KMS-11 (cell line): ENCODE measurements at regions not wholly inside any gene's neighbourhood (a gene's known extent, or its start where the extent isn't known, plus 50 kb on each side); places are given as distances from the start of the nearest gene placed in this dataset.

ENCODE experiments used
- H2AFZ ChIP-seq: fragments of 200-600 bp; sonication (generic); 2 replicates; pipeline ENCODE4 v1.6.1; 2016; ENCODE audit warnings: antibody characterized with exemption, mixed run types, low read depth
- H3K27ac ChIP-seq: fragments of 200-600 bp; sonication (generic); 2 replicates; pipeline ENCODE4 v1.6.1; 2016; ENCODE audit warnings: mild to moderate bottlenecking, mixed run types
- H3K27me3 ChIP-seq: fragments of 200-600 bp; sonication (generic); 2 replicates; pipeline ENCODE4 v1.6.1; 2017; ENCODE audit warnings: mild to moderate bottlenecking, low read depth, mixed run types, moderate library complexity; ENCODE audit not compliant: insufficient read depth
- H3K36me3 ChIP-seq: fragments of 200-600 bp; sonication (generic); 2 replicates; pipeline ENCODE4 v1.6.1; 2017; ENCODE audit warnings: mild to moderate bottlenecking, mixed run types; ENCODE audit not compliant: insufficient read depth
- H3K4me1 ChIP-seq: fragments of 200-600 bp; sonication (generic); 2 replicates; pipeline ENCODE4 v1.6.1; 2016; ENCODE audit warnings: mild to moderate bottlenecking, low read depth, mixed run types; ENCODE audit not compliant: poor library complexity, severe bottlenecking
- H3K4me2 ChIP-seq: fragments of 200-600 bp; sonication (generic); 2 replicates; pipeline ENCODE4 v1.7.0; 2016; ENCODE audit warnings: mild to moderate bottlenecking, mixed run types
- H3K4me3 ChIP-seq: fragments of 200-600 bp; sonication (generic); IDR thresholded peaks from 2 replicates; pipeline ENCODE4 v1.6.1; 2017; ENCODE audit warnings: low read depth, low read length, mixed read lengths; ENCODE audit not compliant: insufficient read depth
- H3K79me2 ChIP-seq: fragments of 200-600 bp; sonication (generic); 2 replicates; pipeline ENCODE4 v1.6.1; 2016; ENCODE audit warnings: low read depth, mixed run types; ENCODE audit not compliant: insufficient read depth
- H3K9ac ChIP-seq: fragments of 200-600 bp; sonication (generic); 2 replicates; pipeline ENCODE4 v1.6.1; 2016; ENCODE audit warnings: mild to moderate bottlenecking, mixed run types
- H4K20me1 ChIP-seq: fragments of 200-600 bp; sonication (generic); 2 replicates; pipeline ENCODE4 v1.6.1; 2016; ENCODE audit warnings: mild to moderate bottlenecking, mixed run types; ENCODE audit not compliant: insufficient read depth
- TF ChIP-seq, protein P1 (sequence below): fragments of 200-600 bp; sonication (generic); conservative IDR thresholded peaks from 2 replicates; pipeline ENCODE4 v1.6.1; 2017; ENCODE audit warnings: low read depth, mild to moderate bottlenecking, antibody characterized with exemption, low read length, moderate library complexity, mixed read lengths

DNA sequence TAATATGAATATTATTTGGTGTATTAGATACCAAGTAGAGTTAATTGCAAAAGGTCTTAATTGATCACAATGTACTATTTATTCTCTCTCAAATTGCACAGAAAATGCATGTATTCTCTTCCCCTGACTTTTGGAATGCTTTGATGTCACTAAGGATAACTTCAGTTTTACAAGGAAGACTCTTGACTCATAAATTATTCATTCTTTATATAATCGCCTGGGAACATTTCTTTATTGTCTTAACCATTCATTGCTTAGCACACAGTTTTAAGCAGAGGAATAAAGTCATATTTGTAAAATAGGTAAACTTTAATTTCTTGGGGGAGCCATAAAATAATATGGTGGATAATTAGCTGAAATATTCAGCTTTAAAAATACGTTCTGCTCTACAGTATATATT lies 306.0 kb upstream of the TMEM229A start:
- no peaks in the 10 kb centered on the region for H3K79me2 ChIP-seq

DNA sequence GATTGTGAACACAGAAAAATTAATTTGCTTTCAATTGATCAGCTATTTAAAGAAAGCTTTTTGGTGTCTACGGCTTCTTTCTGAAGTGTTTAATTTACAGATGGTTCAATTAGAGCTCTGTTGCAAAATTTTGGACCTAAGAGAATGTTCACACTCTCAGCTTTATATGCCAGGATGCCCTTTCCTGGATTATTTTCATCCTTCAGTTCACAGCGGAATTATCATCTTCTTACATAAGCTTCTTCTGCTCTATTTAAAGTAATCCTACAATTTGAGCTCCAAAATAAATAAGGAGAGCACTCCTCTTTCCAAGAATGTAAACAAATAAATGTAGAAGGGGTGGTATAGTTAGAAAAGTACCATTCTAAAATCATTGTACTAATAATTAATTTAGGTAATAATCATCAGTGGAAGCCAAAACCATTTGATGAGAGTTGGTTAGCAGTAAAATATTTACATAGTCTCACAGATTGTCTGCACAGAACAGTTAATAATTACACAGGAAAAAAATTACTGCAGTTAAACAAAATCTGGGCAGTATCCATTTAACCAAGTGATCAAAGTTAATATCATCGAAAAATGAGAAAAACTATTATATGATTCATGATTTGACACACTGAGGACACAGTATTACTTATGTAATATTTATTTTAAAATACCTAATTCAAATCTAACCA lies 298.0 kb upstream of the TMEM229A start:
- H3K27me3 ChIP-seq = no peaks in the 10 kb centered on the region
- H3K79me2 ChIP-seq = no peaks in the 10 kb centered on the region
- H3K4me1 ChIP-seq = no peaks in the 10 kb centered on the region
- no peak overlapping the region for H3K4me3 ChIP-seq
- no peak overlapping the region for H2AFZ ChIP-seq
- H3K9ac ChIP-seq = no peak overlapping the region; the same call in 1 of the 2 replicates
- no peak overlapping the region for H3K4me2 ChIP-seq
- H4K20me1 ChIP-seq = no peaks in the 10 kb centered on the region
- H3K27ac ChIP-seq = no peak overlapping the region
- H3K36me3 ChIP-seq = no peaks in the 10 kb centered on the region
- TF ChIP-seq, protein P1, sequence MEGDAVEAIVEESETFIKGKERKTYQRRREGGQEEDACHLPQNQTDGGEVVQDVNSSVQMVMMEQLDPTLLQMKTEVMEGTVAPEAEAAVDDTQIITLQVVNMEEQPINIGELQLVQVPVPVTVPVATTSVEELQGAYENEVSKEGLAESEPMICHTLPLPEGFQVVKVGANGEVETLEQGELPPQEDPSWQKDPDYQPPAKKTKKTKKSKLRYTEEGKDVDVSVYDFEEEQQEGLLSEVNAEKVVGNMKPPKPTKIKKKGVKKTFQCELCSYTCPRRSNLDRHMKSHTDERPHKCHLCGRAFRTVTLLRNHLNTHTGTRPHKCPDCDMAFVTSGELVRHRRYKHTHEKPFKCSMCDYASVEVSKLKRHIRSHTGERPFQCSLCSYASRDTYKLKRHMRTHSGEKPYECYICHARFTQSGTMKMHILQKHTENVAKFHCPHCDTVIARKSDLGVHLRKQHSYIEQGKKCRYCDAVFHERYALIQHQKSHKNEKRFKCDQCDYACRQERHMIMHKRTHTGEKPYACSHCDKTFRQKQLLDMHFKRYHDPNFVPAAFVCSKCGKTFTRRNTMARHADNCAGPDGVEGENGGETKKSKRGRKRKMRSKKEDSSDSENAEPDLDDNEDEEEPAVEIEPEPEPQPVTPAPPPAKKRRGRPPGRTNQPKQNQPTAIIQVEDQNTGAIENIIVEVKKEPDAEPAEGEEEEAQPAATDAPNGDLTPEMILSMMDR = no peak

More for the DNA sequence above, 306.0 kb upstream of the TMEM229A start:
- no peak overlapping the region for H2AFZ ChIP-seq
- no peaks in the 10 kb centered on the region for H3K27me3 ChIP-seq
- no peaks in the 10 kb centered on the region for H3K4me1 ChIP-seq
- no peaks in the 10 kb centered on the region for H4K20me1 ChIP-seq
- H3K9ac ChIP-seq = no peak overlapping the region
- H3K4me2 ChIP-seq = no peak overlapping the region
- no peak overlapping the region for H3K27ac ChIP-seq
- H3K4me3 ChIP-seq = no peak overlapping the region
- no peaks in the 10 kb centered on the region for H3K36me3 ChIP-seq
- TF ChIP-seq, protein P1 = no peak

DNA sequence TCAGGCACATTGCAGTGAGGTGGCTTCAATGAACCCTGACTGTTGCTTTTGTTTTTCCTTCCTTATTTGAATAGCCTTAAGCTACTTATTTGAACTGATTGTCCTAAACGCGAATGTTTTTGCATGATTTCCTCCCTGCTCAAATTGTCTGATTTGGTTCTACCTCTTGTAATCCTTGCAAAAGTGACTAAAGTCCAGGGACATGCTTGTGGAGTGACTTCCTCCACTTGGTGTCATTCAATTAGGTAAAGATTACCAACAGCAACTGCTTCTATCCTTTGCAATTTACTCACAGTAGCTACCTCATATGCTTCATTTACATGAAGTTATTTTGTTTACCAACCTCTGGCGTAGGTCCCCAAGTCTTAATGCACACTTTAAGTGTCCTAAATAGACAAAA lies 295.9 kb upstream of the TMEM229A start:
- Histone ChIP-seq H3K4me3 (no peak overlapping the region), H2AFZ (no peak overlapping the region), H3K79me2 (no peaks in the 10 kb centered on the region), H3K27me3 (no peaks in the 10 kb centered on the region), H3K4me1 (no peaks in the 10 kb centered on the region), H3K27ac (no peak overlapping the region), H3K4me2 (no peak overlapping the region), H4K20me1 (no peaks in the 10 kb centered on the region), H3K36me3 (no peaks in the 10 kb centered on the region), H3K9ac (no peak overlapping the region)
- TF ChIP-seq, protein P1 = no peak

DNA sequence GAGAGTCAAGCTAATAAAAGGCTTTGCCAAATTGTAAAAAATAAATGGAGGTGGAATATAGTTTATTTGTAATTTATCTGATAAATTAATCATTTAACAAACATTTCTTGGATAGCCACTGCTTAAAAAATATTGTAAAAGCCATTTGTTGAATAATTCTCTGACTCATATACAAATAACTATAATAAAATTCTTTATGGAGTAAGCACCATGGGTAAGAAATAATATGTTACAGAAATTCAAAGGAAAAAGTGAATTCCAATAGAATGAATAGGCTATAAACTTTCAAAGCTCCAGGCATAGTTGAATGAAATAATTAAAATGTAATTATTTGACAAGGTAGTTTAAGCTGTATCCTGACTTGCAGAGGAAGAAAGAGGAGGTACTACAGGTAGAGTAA lies 291.4 kb upstream of the TMEM229A start:
- no peak overlapping the region for H3K27ac ChIP-seq
- TF ChIP-seq, protein P1 = no peak
- no peaks in the 10 kb centered on the region for H3K27me3 ChIP-seq
- H3K9ac ChIP-seq = no peak overlapping the region
- no peaks in the 10 kb centered on the region for H3K36me3 ChIP-seq
- no peaks in the 10 kb centered on the region for H3K79me2 ChIP-seq
- H4K20me1 ChIP-seq = no peaks in the 10 kb centered on the region
- H3K4me2 ChIP-seq = no peak overlapping the region
- H3K4me3 ChIP-seq = no peak overlapping the region
- no peaks in the 10 kb centered on the region for H3K4me1 ChIP-seq
- H2AFZ ChIP-seq = no peak overlapping the region
